DND-41 (cell line): ENCODE measurements at regions not wholly inside any gene's neighbourhood (a gene's known extent, or its start where the extent isn't known, plus 50 kb on each side); places are given as distances from the start of the nearest gene placed in this dataset.

ENCODE experiments used
- ATAC-seq: fragments of 200-7000 bp; cut with Tn5 transposase; 3 replicates; pipeline ENCODE4 v1.9.1; 2021; ENCODE audit warnings: low read depth; ENCODE audit not compliant: insufficient read depth
- DNase-seq: peaks from one replicate; pipeline ENCODE4 v3.0.0-alpha.2; 2020
- H2AFZ ChIP-seq: 2 replicates; pipeline ENCODE4 v1.6.0; 2012; ENCODE audit warnings: low read depth, low read length
- H3K27ac ChIP-seq: 2 replicates; pipeline ENCODE4 v1.5.1; 2012; ENCODE audit warnings: low read length, inconsistent platforms
- H3K27me3 ChIP-seq: fragments of 200-600 bp; sonication (generic); 2 replicates; pipeline ENCODE4 v1.6.0; 2012; ENCODE audit warnings: low read length, mild to moderate bottlenecking, inconsistent platforms; ENCODE audit not compliant: insufficient read depth, poor library complexity
- H3K36me3 ChIP-seq: 2 replicates; pipeline ENCODE4 v1.5.1; 2012; ENCODE audit warnings: low read length, inconsistent platforms; ENCODE audit not compliant: insufficient read depth
- H3K4me1 ChIP-seq: 2 replicates; pipeline ENCODE4 v1.5.1; 2012; ENCODE audit warnings: mild to moderate bottlenecking, low read length; ENCODE audit not compliant: insufficient read depth
- H3K4me2 ChIP-seq: 2 replicates; pipeline ENCODE4 v1.6.0; 2012; ENCODE audit warnings: mild to moderate bottlenecking, moderate library complexity, low read length, inconsistent platforms; ENCODE audit not compliant: insufficient read depth
- H3K4me3 ChIP-seq, 2 experiments: fragments of 200-600 bp in 1 of 2; shearing (Covaris generic) in 1 of 2; 2 replicates each; pipeline ENCODE4 v1.5.1; 2012 to 2016; ENCODE audit warnings: inconsistent platforms in 2 of 2, low read length in 2 of 2, mild to moderate bottlenecking in 2 of 2, low read depth in 1 of 2, moderate library complexity in 1 of 2
- H3K79me2 ChIP-seq: 2 replicates; pipeline ENCODE4 v1.6.0; 2012; ENCODE audit warnings: low read length, inconsistent platforms; ENCODE audit not compliant: insufficient read depth
- H3K9ac ChIP-seq: 2 replicates; pipeline ENCODE4 v1.6.0; 2012; ENCODE audit warnings: low read depth, mild to moderate bottlenecking, inconsistent platforms, low read length, moderate library complexity
- H3K9me3 ChIP-seq: 2 replicates; pipeline ENCODE4 v1.5.1; 2012; ENCODE audit warnings: low read length, moderate library complexity, mild to moderate bottlenecking, inconsistent platforms; ENCODE audit not compliant: insufficient read depth, severe bottlenecking
- H4K20me1 ChIP-seq: 2 replicates; pipeline ENCODE4 v1.6.0; 2012; ENCODE audit warnings: low read length; ENCODE audit not compliant: insufficient read depth
- CTCF ChIP-seq: IDR thresholded peaks from 2 replicates; pipeline ENCODE4 v1.5.1; 2012; ENCODE audit warnings: borderline replicate concordance, low read length, moderate library complexity, mild to moderate bottlenecking; ENCODE audit not compliant: poor library complexity, severe bottlenecking; ENCODE audit errors: extremely low read depth
- EZH2 ChIP-seq: IDR thresholded peaks from 3 replicates; pipeline ENCODE4 v1.6.1; 2012; ENCODE audit warnings: borderline replicate concordance, low read depth, mild to moderate bottlenecking, moderate library complexity, low read length, inconsistent platforms; ENCODE audit not compliant: severe bottlenecking

DNA sequence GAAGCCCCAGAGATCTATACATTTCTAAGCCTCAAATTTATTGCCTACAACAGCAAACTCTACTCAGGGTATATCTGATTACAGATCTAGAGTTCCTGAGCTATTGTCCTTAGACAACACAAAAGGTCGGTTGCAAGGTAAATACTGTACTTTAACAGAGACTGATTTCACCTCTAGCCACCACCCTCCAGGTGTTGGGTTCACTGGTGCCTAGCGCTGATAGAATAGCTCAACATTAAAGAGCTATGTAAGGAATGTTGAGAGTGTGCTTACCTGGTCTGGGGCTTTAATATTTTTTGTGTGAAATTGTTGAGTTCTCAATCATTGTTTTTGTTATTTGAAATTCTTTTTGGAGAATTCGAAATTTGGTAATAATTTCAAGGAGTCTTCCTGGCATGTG, 277.0 kb upstream of the PSMD7 start:
- H3K79me2 ChIP-seq: no peaks in the 10 kb centered on the region
- H4K20me1 ChIP-seq: no peaks in the 10 kb centered on the region
- H3K36me3 ChIP-seq: no peaks in the 10 kb centered on the region
- ATAC-seq (no peak), DNase-seq (no peak)
- TF ChIP-seq EZH2: no peak
- TF ChIP-seq CTCF: no peak
- no peak overlapping the region for H3K9ac ChIP-seq
- H3K4me1 ChIP-seq: peaks cover 6% of the 10 kb centered on the region
- no peaks in the 10 kb centered on the region for H3K27me3 ChIP-seq
- no peak overlapping the region for H2AFZ ChIP-seq
- H3K4me3 ChIP-seq: no peak overlapping the region
- no peak overlapping the region for H3K4me2 ChIP-seq
- peaks cover 4% of the 10 kb centered on the region for H3K9me3 ChIP-seq
- no peak overlapping the region for H3K27ac ChIP-seq

GRCh38 chr16:74015953-74016352, 280.7 kb upstream of the PSMD7 start:
- no peaks in the 10 kb centered on the region for H3K79me2 ChIP-seq
- H3K9ac ChIP-seq: no peak overlapping the region

DNA sequence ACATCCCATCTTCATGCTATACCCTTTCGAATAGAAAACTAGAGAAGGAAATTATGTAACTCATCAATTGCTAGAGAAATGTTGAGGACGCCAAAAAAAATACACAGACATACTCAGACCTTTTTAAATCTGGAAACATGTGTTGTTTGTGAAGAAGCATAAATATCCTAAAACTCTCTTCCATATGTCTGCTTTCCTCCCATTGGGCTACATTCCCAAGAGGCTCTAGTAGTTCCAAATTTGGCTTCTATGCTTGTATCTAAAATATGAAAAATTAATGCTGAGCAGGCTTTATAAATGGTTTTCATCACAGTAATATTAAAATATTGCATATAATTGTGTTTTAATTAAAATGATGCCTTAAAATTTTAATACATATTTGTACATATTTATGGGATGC, 297.9 kb upstream of the PSMD7 start:
- Histone ChIP-seq H3K27me3 (no peaks in the 10 kb centered on the region), H4K20me1 (no peaks in the 10 kb centered on the region), H3K4me3 (no peak overlapping the region), H3K79me2 (no peaks in the 10 kb centered on the region), H3K9ac (no peak overlapping the region), H3K4me2 (no peak overlapping the region), H3K9me3 (peaks cover 4% of the 10 kb centered on the region), H3K4me1 (no peaks in the 10 kb centered on the region), H3K27ac (no peak overlapping the region), H2AFZ (no peak overlapping the region), H3K36me3 (no peaks in the 10 kb centered on the region)
- ATAC-seq (no peak), DNase-seq (no peak)
- TF ChIP-seq EZH2 (no peak), CTCF (no peak)

More at GRCh38 chr16:74015953-74016352, 280.7 kb upstream of the PSMD7 start:
- Histone ChIP-seq H3K27me3 (no peaks in the 10 kb centered on the region), H3K4me1 (no peaks in the 10 kb centered on the region), H3K4me2 (no peak overlapping the region), H3K36me3 (no peaks in the 10 kb centered on the region), H4K20me1 (no peaks in the 10 kb centered on the region), H2AFZ (no peak overlapping the region), H3K9me3 (peaks cover 5% of the 10 kb centered on the region), H3K27ac (no peak overlapping the region), H3K4me3 (no peak overlapping the region)
- no peak for TF ChIP-seq EZH2
- TF ChIP-seq CTCF: no peak
- DNase-seq: no peak
- no peak for ATAC-seq

GRCh38 chr16:73997971-73998370, 298.6 kb upstream of the PSMD7 start:
- no peaks in the 10 kb centered on the region for H3K36me3 ChIP-seq

More at GRCh38 chr16:73997971-73998370, 298.6 kb upstream of the PSMD7 start:
- Histone ChIP-seq H3K4me3 (no peak overlapping the region), H3K9ac (no peak overlapping the region), H3K79me2 (no peaks in the 10 kb centered on the region), H2AFZ (no peak overlapping the region), H3K27ac (no peak overlapping the region), H3K4me1 (no peaks in the 10 kb centered on the region), H3K9me3 (no peaks in the 10 kb centered on the region), H4K20me1 (no peaks in the 10 kb centered on the region), H3K27me3 (no peaks in the 10 kb centered on the region), H3K4me2 (no peak overlapping the region)
- DNase-seq (no peak), ATAC-seq (no peak)
- TF ChIP-seq EZH2 (no peak), CTCF (no peak)
